ENCODE measurements at regions not wholly inside any gene's neighbourhood (a gene's known extent, or its start where the extent isn't known, plus 50 kb on each side); places are given as distances from the start of the nearest gene placed in this dataset.

DNA sequence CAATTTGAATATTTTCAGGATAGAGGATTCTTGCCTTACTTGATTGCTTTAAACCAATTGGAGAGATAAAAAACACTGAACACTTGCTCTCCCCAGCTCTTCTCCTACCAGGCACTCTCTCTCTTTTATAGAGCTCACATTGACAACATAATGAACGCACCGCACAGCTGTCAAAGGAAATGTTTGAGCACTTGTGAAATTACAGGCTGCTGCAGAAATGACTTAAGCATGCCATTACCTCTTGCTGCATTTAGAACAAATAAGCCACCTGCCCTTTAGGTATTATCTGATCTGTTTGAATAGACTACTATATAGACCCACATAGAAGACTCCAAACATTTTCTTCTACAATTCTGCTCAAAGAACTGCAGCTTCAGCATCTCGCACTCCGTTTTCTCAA lies 227.7 kb downstream of the C4orf33 start (continued):
- no peak for TF ChIP-seq ZNF146 (CRISPR knock-in tag; IDR thresholded peaks at IDR 0.05; ENCODE audit: unreplicated experiment)
- TF ChIP-seq ZNF232 (CRISPR knock-in tag; IDR thresholded peaks at IDR 0.05), result no peak
- no peak for TF ChIP-seq NCOA2 (IDR thresholded peaks at IDR 0.05; ENCODE audit: partially characterized antibody in 2 of 2)
- no peak for TF ChIP-seq ZNF311 (CRISPR knock-in tag; IDR thresholded peaks at IDR 0.05)
- no peak for TF ChIP-seq ZFX (CRISPR knock-in tag; IDR thresholded peaks at IDR 0.05)
- TF ChIP-seq NR1H2 (CRISPR knock-in tag; IDR thresholded peaks at IDR 0.05), result no peak

GRCh38 chr4:129326571-129327460 lies 230.9 kb downstream of the C4orf33 start:
- DNase-seq (ENCODE audit: extremely low read depth in 1 of 4, low spot score in 3 of 4) (no peak), FAIRE-seq (no peak), ATAC-seq (no peak)
- no peak overlapping the region for H3K9ac ChIP-seq (ENCODE audit: insufficient read depth in 1 of 2, low read depth in 2 of 2, low read length in 2 of 2)
- intact Hi-C loops (cut with micrococcal nuclease), result loop anchor here (10.0 kb wide), 1 partner anchor 442 kb away; no protein-coding TSS in a partner anchor
- CTCF ChIA-PET (ENCODE audit: low intra/inter-chr PET ratio), result no interaction called here
- H3K36me3 ChIP-seq (ENCODE audit: control insufficient read depth, insufficient read depth, low read length), result no peaks in the 10 kb centered on the region
- H3K27me3 ChIP-seq (ENCODE audit: control insufficient read depth in 2 of 2, insufficient read depth in 2 of 2, low read length in 2 of 2), result no peaks in the 10 kb centered on the region
- no peaks in the 10 kb centered on the region for H3K79me2 ChIP-seq (ENCODE audit: control insufficient read depth, insufficient read depth, low read length)
- 0% methylated on average over 7 of the region's 7 CpGs for WGBS (ENCODE audit: insufficient coverage, low coverage, missing lambda C conversion rate)
- no peaks in the 10 kb centered on the region for H3K9me3 ChIP-seq (replicated peaks; ENCODE audit: control insufficient read depth, insufficient read depth, low read depth, low read length)
- no TSS peak for BruUV-seq (replicated peaks)
- H3K4me2 ChIP-seq (ENCODE audit: insufficient read depth, low read length), result no peak overlapping the region
- H3K4me1 ChIP-seq (replicated peaks in 1 of 2; ENCODE audit: control insufficient read depth in 2 of 2, insufficient read depth in 2 of 2, low read length in 2 of 2), result no peaks in the 10 kb centered on the region
- POLR2A ChIA-PET, result no interaction called here
- H3K9me1 ChIP-seq (ENCODE audit: control insufficient read depth, insufficient read depth, low read length), result no peaks in the 10 kb centered on the region
- H2AFZ ChIP-seq (ENCODE audit: low read depth, low read length), result no peak overlapping the region
- H4K20me1 ChIP-seq (replicated peaks; ENCODE audit: control insufficient read depth, insufficient read depth, low read length), result no peaks in the 10 kb centered on the region
- no peak overlapping the region for H3K27ac ChIP-seq (ENCODE audit: extremely low read depth, low read depth, low read length)
- no peak overlapping the region for H3K4me3 ChIP-seq
- in situ Hi-C loops (cut with MboI), result no loop called here
- TF ChIP-seq, protein P1, sequence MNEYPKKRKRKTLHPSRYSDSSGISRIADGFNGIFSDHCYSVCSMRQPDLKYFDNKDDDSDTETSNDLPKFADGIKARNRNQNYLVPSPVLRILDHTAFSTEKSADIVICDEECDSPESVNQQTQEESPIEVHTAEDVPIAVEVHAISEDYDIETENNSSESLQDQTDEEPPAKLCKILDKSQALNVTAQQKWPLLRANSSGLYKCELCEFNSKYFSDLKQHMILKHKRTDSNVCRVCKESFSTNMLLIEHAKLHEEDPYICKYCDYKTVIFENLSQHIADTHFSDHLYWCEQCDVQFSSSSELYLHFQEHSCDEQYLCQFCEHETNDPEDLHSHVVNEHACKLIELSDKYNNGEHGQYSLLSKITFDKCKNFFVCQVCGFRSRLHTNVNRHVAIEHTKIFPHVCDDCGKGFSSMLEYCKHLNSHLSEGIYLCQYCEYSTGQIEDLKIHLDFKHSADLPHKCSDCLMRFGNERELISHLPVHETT (CRISPR knock-in tag; conservative IDR thresholded peaks at IDR 0.05 in 1 of 2, IDR thresholded peaks at IDR 0.05 in 1 of 2), result no peak
- TF ChIP-seq ZNF778 (CRISPR knock-in tag; IDR thresholded peaks at IDR 0.05) (no peak), ZNF717 (CRISPR knock-in tag; IDR thresholded peaks at IDR 0.05) (no peak), HDAC1 (IDR thresholded peaks at IDR 0.05) (no peak), MTA1 (IDR thresholded peaks at IDR 0.05; ENCODE audit: borderline replicate concordance) (no peak)
- TF ChIP-seq, protein P2, sequence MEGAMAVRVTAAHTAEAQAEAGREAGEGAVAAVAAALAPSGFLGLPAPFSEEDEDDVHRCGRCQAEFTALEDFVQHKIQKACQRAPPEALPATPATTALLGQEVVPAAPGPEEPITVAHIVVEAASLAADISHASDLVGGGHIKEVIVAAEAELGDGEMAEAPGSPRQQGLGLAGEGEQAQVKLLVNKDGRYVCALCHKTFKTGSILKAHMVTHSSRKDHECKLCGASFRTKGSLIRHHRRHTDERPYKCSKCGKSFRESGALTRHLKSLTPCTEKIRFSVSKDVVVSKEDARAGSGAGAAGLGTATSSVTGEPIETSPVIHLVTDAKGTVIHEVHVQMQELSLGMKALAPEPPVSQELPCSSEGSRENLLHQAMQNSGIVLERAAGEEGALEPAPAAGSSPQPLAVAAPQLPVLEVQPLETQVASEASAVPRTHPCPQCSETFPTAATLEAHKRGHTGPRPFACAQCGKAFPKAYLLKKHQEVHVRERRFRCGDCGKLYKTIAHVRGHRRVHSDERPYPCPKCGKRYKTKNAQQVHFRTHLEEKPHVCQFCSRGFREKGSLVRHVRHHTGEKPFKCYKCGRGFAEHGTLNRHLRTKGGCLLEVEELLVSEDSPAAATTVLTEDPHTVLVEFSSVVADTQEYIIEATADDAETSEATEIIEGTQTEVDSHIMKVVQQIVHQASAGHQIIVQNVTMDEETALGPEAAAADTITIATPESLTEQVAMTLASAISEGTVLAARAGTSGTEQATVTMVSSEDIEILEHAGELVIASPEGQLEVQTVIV (CRISPR knock-in tag; IDR thresholded peaks at IDR 0.05; ENCODE audit: borderline replicate concordance), result no peak
- TF ChIP-seq, protein P3, sequence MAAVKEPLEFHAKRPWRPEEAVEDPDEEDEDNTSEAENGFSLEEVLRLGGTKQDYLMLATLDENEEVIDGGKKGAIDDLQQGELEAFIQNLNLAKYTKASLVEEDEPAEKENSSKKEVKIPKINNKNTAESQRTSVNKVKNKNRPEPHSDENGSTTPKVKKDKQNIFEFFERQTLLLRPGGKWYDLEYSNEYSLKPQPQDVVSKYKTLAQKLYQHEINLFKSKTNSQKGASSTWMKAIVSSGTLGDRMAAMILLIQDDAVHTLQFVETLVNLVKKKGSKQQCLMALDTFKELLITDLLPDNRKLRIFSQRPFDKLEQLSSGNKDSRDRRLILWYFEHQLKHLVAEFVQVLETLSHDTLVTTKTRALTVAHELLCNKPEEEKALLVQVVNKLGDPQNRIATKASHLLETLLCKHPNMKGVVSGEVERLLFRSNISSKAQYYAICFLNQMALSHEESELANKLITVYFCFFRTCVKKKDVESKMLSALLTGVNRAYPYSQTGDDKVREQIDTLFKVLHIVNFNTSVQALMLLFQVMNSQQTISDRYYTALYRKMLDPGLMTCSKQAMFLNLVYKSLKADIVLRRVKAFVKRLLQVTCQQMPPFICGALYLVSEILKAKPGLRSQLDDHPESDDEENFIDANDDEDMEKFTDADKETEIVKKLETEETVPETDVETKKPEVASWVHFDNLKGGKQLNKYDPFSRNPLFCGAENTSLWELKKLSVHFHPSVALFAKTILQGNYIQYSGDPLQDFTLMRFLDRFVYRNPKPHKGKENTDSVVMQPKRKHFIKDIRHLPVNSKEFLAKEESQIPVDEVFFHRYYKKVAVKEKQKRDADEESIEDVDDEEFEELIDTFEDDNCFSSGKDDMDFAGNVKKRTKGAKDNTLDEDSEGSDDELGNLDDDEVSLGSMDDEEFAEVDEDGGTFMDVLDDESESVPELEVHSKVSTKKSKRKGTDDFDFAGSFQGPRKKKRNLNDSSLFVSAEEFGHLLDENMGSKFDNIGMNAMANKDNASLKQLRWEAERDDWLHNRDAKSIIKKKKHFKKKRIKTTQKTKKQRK (IDR thresholded peaks at IDR 0.05; ENCODE audit: borderline replicate concordance, low read depth, low read length), result no peak
